Activated CD4-positive, alpha-beta T cell treated with anti-CD3 and anti-CD28 coated beads for 24 hours (primary cell): ENCODE measurements at regions not wholly inside any gene's neighbourhood (a gene's known extent, or its start where the extent isn't known, plus 50 kb on each side); places are given as distances from the start of the nearest gene placed in this dataset.

ENCODE experiments used
- DNase-seq, 2 donors: peaks; one replicate each; pipeline ENCODE4 v3.0.0-alpha.2; 2020; ENCODE audit warnings: low read depth in 2 of 2

DNA sequence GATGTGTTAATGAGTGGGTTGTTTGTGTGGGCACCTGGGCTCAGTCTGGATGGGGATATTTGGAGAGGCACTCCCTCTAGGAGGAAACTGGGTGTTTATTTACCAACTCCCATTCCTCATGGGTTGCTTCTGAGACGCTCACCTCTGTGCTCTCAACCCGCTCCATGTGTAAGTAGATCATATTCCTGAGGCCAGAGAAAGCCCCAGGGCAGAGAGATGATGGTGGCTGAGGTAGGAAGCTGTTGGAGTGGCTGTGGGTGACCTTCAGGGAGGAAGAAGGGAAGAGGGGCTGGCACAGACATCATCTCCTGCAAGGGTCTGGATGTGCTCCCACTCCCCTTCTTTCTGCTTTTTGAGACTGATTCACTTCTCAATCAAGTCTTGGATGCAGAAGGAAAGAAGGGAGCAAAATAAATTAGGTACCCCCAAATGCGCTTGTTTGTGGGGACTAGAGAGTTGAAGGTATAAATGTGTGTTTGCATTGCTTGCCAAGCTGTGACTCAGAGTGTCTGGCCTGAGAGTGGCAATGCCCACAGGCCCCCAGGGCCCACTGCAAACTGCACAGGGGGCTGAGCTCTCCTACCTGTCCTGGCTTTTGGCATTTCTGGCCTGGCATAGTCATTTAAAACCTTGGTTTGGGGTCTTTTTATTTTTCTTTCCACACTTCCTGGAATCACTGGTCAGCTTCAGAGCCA, 57.2 kb upstream of the TNP1 start:
- DNase-seq = no peak

DNA sequence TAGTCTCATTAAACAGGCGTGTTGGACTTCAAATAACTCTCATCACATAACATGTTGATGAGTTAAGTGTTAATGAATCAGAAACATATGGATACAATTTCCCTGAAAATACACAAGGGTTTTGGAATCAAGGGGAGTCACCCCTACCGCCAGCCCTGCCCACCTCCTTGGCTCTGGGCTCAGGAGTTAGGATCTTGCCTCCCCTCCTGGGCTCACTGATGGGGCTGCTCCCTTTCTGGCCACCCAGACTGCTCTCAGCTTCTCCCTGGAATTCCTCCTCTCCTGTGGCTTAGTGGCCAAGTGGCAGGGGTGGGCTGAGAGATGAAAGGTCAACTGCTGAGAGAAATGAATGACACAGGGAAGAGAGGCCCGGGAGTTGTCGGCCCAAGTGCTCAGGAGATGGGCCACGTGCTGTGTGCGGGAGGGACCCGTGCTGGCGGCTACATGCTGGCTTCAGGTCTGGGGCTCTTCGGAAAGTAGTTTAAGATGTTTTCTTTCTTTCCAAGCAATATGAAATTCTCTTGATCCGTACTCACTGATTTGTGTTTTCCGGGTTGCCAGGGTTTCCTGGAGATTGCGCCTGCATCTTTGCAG, 55.8 kb upstream of the TNP1 start:
- no peak for DNase-seq

DNA sequence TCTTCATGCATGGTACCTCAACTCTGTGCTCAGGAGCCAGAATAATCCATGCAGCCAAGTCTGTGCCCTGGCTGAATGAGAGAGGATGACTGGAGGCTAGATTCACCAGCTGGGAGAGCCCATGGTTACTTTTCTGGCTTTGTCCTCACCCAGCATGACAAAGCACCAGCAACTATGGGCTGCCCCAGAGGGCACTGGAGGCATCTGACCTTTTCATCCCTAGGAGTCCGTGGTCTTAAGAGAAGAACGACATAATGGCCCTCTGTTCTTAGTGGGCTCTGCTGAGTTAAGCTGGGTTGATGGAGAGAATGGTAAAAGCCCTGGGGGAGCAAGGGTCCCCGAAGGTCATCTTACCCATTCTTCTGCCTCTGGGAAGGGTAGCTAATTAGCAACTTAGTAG, 54.6 kb upstream of the TNP1 start:
- DNase-seq = no peak

DNA sequence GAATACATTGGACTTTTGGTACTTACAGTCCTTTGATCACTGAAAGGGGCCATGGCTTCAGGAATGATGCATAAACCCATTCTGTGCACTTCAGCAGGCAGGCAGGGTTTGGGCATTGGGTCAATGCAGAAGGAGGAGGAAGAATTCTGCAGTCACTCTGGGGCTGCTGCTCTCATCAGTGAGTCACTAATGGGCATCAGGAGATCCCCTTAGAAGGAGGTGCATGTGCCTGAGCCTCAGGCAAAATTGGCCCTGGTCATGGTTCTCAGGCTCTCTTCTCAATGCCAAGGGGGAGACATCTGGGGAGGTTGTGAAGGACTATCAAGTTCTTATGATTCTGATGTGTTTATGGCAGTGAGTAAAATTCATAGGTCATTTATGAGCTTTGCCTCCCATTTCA, 52.0 kb upstream of the TNP1 start:
- no peak for DNase-seq

DNA sequence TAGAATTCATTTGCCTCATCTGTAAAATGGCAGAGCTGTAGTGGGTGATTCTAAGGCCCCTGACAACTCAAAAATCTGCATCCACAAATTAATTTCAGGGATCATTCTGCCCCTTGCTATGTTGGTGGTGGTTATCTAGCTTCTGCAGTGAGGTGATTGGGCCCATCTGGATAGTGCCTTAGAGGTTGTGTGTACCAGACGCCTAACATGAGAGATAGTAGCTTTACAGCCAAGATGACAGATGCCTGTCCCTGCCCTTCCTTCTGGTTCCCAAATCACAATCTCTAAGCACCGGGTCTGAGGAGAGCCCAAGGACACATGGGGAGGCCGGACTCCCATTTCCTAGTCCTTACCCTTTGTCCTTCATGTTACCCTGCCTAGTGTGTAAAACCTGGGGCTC, 51.1 kb upstream of the TNP1 start:
- DNase-seq = no peak

DNA sequence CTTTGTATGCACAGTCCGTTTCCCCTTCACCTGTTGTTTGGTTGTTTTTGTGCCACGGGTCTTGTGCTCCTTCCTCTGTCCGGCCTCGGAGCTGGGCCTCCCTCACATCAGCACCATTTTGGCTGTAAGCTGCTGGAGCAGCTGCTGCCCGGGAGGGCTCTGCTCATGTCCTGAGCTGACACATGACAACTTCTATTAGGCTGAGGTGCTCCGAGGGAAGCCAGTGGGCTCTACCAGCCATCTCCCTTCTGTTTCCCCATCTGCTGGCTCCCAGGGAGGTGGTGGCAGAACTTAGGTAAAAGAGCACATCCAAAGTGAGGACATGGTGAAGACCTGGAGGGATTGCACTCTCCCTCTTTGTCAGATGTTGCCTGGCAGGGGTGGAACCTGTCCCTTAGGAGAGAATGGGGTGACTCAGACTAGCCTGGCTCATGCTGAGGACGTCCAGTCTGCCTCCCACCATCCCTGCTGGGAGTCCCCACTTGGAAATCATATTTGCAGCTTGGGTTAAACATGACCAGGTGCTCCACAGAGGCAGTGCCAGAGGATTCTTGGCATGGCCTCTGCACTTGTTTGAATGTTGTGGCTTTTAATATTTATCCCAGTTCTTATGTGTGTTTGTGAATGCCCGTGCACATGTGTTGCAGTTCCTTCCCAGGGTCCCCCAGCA, 49.8 kb upstream of the TNP1 start:
- no peak for DNase-seq
